NCI-H446 (cell line): ENCODE measurements at regions not wholly inside any gene's neighbourhood (a gene's known extent, or its start where the extent isn't known, plus 50 kb on each side); places are given as distances from the start of the nearest gene placed in this dataset.
A peak's percentile ranks its signal among the peaks of the same experiment; 100 is the strongest.

ENCODE experiments used
- DNase-seq, 2 experiments: peaks; one replicate each; lab custom pipeline; 2025; lab: John Stamatoyannopoulos, UW

- no peak for DNase-seq
Measured at GRCh38 chr15:70185251-70185711, 87.6 kb upstream of the TLE3 start.

GRCh38 chr15:70182858-70183695, 85.4 kb upstream of the TLE3 start:
- no peak for DNase-seq

GRCh38 chr15:70181626-70182255, 84.0 kb upstream of the TLE3 start:
- no peak for DNase-seq

- DNase-seq = no peak
Measured at GRCh38 chr15:70180186-70180875, 82.6 kb upstream of the TLE3 start.

- no peak for DNase-seq
Measured at GRCh38 chr15:70179309-70179892, 81.7 kb upstream of the TLE3 start.

- no peak for DNase-seq
Measured at GRCh38 chr15:70178335-70179084, 80.8 kb upstream of the TLE3 start.

- DNase-seq = peak in 1 of 2 experiments; percentile 8
Measured at GRCh38 chr15:70172566-70173225, 75.0 kb upstream of the TLE3 start.

- no peak for DNase-seq
Measured at GRCh38 chr15:70172124-70172523, 74.4 kb upstream of the TLE3 start.

GRCh38 chr15:70171256-70171886, 73.7 kb upstream of the TLE3 start:
- DNase-seq = no peak

- DNase-seq = no peak
Measured at GRCh38 chr15:70170096-70170699, 72.5 kb upstream of the TLE3 start.

GRCh38 chr15:70169147-70169546, 71.4 kb upstream of the TLE3 start:
- DNase-seq = no peak

GRCh38 chr15:70167155-70167554, 69.4 kb upstream of the TLE3 start:
- DNase-seq = no peak

- peak in 1 of 2 experiments; percentile 18 for DNase-seq
Measured at GRCh38 chr15:70166506-70167087, 68.9 kb upstream of the TLE3 start.

- DNase-seq = peak; percentile 74 to 91
Measured at GRCh38 chr15:70165716-70166284, 68.1 kb upstream of the TLE3 start.

- peak in 1 of 2 experiments; percentile 4 for DNase-seq
Measured at GRCh38 chr15:70164910-70165715, 67.4 kb upstream of the TLE3 start.

- no peak for DNase-seq
Measured at GRCh38 chr15:70164156-70164900, 66.6 kb upstream of the TLE3 start.

- DNase-seq = no peak
Measured at GRCh38 chr15:70160803-70161565, 63.3 kb upstream of the TLE3 start.
